ENCODE measurements at regions not wholly inside any gene's neighbourhood (a gene's known extent, or its start where the extent isn't known, plus 50 kb on each side); places are given as distances from the start of the nearest gene placed in this dataset.

DNA sequence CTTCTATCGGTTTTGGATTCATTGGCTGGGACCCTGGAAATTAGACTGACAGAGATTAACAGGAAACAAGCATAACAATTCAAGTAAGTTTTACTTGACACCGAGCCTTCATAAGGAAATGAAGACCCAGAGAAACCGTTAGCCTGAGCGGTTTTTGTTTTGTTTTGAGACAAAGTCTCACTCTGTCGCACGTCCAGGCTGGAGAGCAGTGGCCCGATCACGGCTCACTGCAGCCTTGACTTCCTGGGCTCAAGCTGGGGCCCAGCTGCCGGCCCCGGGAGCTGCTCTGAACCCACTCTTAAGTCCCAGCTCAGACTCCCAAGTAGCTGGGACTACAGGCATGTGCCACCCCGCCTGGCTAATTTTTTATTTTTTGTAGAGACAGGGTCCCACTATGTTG lies 321.3 kb downstream of the SEC14L1 start:
- DNase-seq = no peak

GRCh38 chr17:77462553-77463497 lies 322.1 kb downstream of the SEC14L1 start:
- DNase-seq = no peak

DNA sequence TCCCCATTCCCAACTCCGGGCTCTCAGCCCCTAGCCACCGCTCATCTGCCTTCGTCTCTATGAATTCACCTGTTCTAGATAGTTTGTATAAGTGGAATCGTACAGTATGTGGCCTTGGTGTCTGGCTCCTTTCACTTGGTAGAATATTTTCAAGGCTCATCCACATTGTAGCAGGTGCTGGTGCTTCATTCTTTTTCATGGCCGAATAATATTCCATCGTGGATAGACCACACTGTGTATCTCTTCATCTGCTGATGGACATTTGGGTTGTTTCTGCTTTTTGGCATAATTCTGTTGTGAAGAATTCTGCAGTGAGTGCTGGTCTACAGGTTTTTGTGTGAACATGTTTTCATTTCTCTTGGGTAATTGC lies 324.2 kb downstream of the SEC14L1 start:
- no peak for DNase-seq

- DNase-seq = peak; percentile 65
Observed at GRCh38 chr17:77465358-77466041, 324.7 kb downstream of the SEC14L1 start.

DNA sequence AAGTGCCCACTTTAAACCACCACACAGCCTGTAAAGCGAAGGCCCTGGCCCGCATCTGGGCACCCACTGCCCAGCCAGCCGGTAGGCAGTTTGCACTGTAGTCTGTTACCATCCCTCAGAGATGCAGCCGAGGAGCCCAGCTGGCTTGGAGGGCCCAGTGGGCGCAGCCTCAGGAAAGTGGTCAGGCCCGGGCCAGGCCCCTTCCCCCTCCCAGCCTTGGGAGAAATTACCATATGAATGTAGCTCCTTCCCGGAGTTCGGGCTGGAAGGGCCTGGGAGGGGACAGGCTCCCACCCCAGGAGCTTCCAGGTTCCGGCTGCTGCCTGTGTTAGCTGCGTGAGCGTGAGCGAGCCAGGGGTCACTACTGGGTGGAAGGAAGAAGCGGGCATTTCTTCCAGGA lies 325.4 kb downstream of the SEC14L1 start:
- no peak for DNase-seq

GRCh38 chr17:77466596-77467223 lies 325.9 kb downstream of the SEC14L1 start:
- no peak for DNase-seq

DNA sequence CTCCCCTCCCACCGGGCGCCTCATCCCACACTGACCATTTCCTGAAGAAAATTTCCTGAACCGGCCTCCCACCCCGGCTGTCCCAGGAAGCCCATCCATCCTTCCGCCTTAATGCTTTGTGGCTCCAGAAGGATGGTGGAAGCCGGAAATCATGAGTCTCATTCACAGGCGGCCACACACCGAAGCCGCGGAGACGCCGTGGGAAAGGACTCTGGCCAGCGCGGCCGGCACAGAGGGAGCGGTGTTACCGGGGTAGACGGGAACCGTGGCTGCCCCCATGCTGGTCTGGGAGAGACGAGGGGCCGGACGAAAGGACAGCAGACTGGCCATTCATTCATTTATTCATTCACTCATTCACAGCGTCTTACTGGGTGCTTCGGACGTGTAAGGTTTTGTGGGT lies 326.8 kb downstream of the SEC14L1 start:
- DNase-seq = no peak

GRCh38 chr17:77468897-77469296 lies 328.1 kb downstream of the SEC14L1 start:
- DNase-seq = no peak

DNA sequence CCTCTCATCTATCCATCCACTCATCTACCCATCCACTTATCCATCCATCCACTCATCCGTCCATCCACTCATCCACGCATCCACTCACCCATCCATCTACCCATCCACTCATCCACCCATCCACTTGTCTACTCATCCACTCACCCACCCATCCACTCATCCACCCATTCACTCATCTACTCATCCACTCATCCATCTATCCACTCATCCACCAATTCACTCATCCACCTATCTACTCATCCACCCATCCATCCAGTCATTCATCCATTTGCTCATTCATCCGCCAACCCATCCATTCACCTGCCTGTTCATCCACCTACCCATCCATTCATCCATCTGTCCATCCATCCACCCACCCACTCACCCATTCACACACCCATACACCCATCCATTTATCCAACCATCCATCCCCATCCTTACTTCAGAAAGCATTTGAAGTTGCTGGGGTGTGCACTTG lies 329.6 kb downstream of the SEC14L1 start:
- DNase-seq = no peak

DNA sequence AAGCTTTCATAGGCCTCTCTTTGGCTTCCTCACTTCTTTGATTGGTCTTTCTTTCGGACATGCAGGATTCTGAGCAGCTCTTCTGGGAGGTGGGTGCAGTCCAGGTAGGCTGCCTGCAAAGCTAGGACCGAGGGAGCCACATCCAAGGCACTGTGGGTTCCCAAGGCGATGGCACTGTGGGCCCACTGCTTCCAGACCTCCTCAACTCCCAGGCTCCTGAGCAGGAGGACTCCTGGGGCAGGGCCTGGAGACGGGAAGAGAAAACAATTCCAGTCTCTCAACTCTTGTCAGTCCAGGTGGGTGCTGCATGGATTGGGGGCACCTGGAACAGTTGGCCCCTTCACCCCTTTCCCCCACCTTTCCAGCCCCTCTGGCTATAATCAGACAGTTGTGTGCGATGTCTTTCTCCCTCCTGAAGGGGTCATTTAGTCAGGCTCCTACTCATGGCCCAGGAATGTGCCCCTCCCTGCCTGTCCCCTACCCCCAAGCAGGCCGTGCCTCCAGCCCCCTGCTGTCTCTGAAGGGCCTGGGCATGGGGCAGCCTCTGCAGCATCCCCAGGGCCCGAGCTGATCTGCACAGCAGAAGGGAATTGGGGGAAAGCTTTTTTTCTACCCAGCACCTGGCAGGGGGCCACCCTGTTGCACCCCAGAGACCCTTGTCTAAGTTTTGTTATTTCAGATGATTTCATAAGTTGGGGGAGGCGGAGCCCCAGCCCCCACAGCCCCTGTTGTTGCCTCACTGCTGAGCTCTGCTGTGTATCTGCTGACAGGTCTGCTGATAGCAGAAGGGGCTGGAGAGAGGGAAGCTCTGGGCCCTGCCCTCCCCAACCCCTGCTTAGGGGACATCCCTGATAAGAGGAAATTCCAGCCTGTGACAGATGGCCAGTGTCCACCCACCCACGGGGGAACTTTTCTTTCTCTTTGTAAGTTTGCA lies 330.3 kb downstream of the SEC14L1 start:
- no peak for DNase-seq

DNA sequence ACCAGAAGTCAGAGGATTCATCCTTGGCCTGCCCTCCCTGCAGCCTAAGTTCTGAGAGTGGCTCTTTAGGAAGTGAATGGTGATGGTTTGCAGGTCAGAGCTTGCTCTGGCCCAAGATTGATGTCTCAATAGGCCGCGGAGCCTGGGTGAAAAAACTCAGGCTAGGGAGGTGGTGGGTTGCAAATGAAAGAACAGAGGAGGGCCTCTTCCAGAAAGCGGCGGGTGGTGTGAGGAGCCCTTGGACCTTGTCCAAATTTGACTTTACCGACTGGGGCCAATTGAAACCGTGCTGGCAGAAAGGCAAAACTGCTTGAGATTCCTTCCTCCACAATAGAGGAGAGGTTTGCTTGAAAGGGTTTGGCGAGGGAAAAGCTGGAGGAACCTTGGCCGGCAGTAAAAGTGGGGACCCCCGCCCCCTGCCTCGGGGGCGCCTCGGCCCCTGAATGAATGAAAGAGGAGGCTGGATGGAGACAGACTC lies 331.3 kb downstream of the SEC14L1 start:
- DNase-seq = peak; percentile 37

- peak; percentile 54 for DNase-seq
Observed at GRCh38 chr17:77472468-77473310, 331.9 kb downstream of the SEC14L1 start.

- no peak for DNase-seq
Observed at GRCh38 chr17:77473615-77474226, 333.0 kb downstream of the SEC14L1 start.

- no peak for DNase-seq
Observed at GRCh38 chr17:77474292-77474988, 333.7 kb downstream of the SEC14L1 start.

- DNase-seq = no peak
Observed at GRCh38 chr17:77475016-77475976, 334.5 kb downstream of the SEC14L1 start.

DNA sequence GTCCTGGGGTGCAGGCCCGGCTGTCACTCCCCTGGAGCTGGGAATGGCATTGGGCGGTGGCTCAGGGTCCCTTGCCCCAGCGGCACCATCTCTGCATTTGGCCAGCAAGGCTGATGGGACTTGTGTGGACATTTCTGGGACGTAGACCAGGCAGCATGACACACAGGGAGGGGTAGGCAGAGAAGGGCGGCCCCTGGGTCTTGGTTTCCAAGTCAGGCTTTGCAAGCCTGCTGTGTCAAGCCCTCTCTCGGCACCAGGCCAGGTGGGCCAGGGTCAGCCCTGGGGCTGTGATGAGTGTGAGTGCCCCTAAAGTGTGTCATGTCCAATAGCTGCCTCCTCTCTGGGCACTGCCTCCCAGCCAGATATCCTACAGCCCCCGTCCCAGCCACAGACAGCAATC lies 335.2 kb downstream of the SEC14L1 start:
- no peak for DNase-seq

DNA sequence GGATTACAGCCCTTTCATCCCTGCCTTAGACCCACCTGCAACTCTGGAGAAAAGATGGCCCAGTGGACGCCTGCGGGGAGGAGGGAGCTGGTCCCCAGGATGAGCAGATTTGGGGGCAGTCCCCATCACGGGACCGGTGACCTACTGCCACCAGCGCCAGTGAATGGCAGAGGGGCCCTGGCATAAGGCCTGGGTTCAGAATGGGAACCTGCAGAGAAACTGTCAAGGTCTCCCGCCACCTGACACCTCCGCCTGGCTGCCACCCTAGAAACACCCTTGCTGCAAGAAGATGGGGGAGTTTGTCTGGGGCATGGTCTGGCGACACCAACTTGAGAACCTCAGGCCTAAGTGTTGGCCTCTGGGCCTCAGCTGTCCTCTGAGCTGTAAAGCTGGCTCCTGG lies 335.7 kb downstream of the SEC14L1 start:
- no peak for DNase-seq

DNA sequence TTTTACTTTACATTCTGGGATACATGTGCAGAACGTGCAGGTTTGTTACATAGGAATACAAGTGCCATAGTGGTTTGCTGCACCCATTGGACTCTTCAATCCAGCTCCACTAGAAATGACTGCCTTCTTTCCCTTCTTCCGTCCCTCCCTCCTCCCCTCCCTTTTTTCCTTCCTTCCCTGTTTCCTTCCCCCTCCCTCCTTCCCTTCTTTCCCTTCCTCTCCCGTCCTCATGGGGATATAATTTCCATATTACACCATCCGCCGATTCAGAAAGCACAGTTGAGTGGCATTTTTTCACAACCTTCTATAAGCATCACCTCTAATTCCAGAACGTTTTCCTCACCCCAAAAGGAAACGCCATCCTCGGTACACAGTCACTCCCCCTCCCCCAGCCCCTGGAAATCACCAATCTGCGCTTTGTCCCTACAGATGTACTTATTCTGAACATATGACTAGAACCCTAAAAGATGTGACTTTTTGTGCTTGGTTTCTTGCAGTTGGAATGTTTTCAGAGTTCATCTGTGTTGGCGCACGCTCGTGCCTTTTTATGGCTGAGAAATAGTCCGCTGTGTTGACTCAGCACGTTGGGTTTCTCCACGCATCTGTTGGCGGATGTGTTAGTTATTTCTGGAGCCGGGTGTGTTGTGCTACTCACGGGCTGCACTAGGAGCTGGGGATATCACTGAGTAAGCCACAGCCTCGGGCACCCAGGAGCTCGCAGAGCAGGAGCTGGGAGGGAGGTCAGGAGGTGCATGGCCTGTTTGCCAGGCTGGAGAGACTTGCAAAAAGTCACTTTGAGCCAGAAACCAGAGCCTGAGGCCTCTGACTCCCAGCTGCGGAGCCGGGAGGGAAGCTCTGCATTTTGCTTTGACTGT lies 336.4 kb downstream of the SEC14L1 start:
- DNase-seq = peak; percentile 82
